T-cell (primary cell): ENCODE measurements at regions not wholly inside any gene's neighbourhood (a gene's known extent, or its start where the extent isn't known, plus 50 kb on each side); places are given as distances from the start of the nearest gene placed in this dataset.
A peak's percentile ranks its signal among the peaks of the same experiment; 100 is the strongest.

ENCODE experiments used
- ATAC-seq, 4 experiments: fragments of 200-7000 bp in 3 of 4; fragments of 150-1000 bp in 1 of 4; cut with Tn5 transposase; replicated peaks in 1 of 4; 1 replicate in 3 of 4; 2 replicates in 1 of 4; pipeline ENCODE4 v1.10.0; 2021; ENCODE audit warnings: moderate library complexity in 3 of 4, mild to moderate bottlenecking in 2 of 4, moderate number of reproducible peaks in 1 of 4
- CTCF ChIA-PET, 2 donors: fragments of 300-600 bp; sonication (Branson Sonifier 250); formaldehyde crosslinking; loops; one replicate each; lab custom pipeline; 2022; ENCODE audit warnings: antibody characterized with exemption in 2 of 2; lab: Charles Lee
- POLR2A ChIA-PET, 2 donors: fragments of 300-600 bp; sonication (Branson Sonifier 250); formaldehyde crosslinking; loops; one replicate each; lab custom pipeline; 2022; ENCODE audit warnings: antibody characterized with exemption in 2 of 2; lab: Charles Lee
- DNase-seq, 35 experiments: peaks; one replicate each; pipeline versions ENCODE4 v3.0.0 to v3.0.0-alpha.2; 2013 to 2023
- H3K27ac ChIP-seq: one replicate; pipeline ENCODE4 v1.5.1; 2013; ENCODE audit warnings: low read length
- H3K27me3 ChIP-seq, 2 experiments: replicated peaks in 1 of 2; 1 replicate in 1 of 2; 2 replicates in 1 of 2; pipeline versions ENCODE4 v1.6.1 to v1.7.0; 2013; ENCODE audit warnings: low read length in 1 of 2, mixed read lengths in 1 of 2; ENCODE audit not compliant: control insufficient read depth in 2 of 2, insufficient read depth in 2 of 2; ENCODE audit errors: extremely low read depth in 1 of 2
- H3K36me3 ChIP-seq, 2 donors: 1 replicate in 1 of 2; 2 replicates in 1 of 2; pipeline versions ENCODE4 v1.6.1 to v1.7.0; 2013; ENCODE audit warnings: low read length in 1 of 2; ENCODE audit not compliant: control insufficient read depth in 2 of 2, insufficient read depth in 1 of 2; ENCODE audit errors: extremely low read depth in 1 of 2
- H3K4me1 ChIP-seq, 2 experiments: 1 replicate in 1 of 2; 2 replicates in 1 of 2; pipeline versions ENCODE4 v1.6.1 to v1.7.0; 2013; ENCODE audit warnings: low read length in 2 of 2, mixed read lengths in 1 of 2; ENCODE audit not compliant: insufficient read depth in 2 of 2, control insufficient read depth in 1 of 2; ENCODE audit errors: extremely low read depth in 1 of 2
- H3K4me3 ChIP-seq, 2 donors: 1 replicate in 1 of 2; 2 replicates in 1 of 2; pipeline versions ENCODE4 v1.5.1 to v1.7.0; 2013; ENCODE audit warnings: mild to moderate bottlenecking in 2 of 2, low read length in 1 of 2, moderate library complexity in 1 of 2; ENCODE audit not compliant: control insufficient read depth in 1 of 2; ENCODE audit errors: extremely low read depth in 1 of 2
- H3K9me3 ChIP-seq: 2 replicates; pipeline ENCODE4 v1.7.0; 2013
- H3K27ac Mint-ChIP-seq, 2 donors: one replicate each; pipeline ENCODE4 v1.8.0; 2020 to 2021; ENCODE audit warnings: mild to moderate bottlenecking in 2 of 2, mixed read lengths in 2 of 2
- H3K27me3 Mint-ChIP-seq, 2 donors: one replicate each; pipeline ENCODE4 v1.8.0; 2021 to 2022; ENCODE audit warnings: mixed read lengths in 2 of 2
- H3K36me3 Mint-ChIP-seq: one replicate; pipeline ENCODE4 v1.8.0; 2021; ENCODE audit warnings: mixed read lengths
- H3K4me1 Mint-ChIP-seq, 3 donors: one replicate each; pipeline ENCODE4 v1.8.0; 2020 to 2022; ENCODE audit warnings: mixed read lengths in 3 of 3, mild to moderate bottlenecking in 1 of 3
- H3K4me3 Mint-ChIP-seq, 3 donors: one replicate each; pipeline ENCODE4 v1.8.0; 2020 to 2022; ENCODE audit warnings: mild to moderate bottlenecking in 3 of 3, mixed read lengths in 3 of 3, moderate library complexity in 3 of 3
- H3K9me3 Mint-ChIP-seq, 3 donors: one replicate each; pipeline ENCODE4 v1.8.0; 2020 to 2022; ENCODE audit warnings: mixed read lengths in 3 of 3
- WGBS: methylation state at CpG from one replicate; pipeline ENCODE4 v1.1.5; 2013; ENCODE audit warnings: missing lambda C conversion rate; ENCODE audit not compliant: insufficient coverage; 5-methylcytosine and 5-hydroxymethylcytosine counted together

GRCh38 chr1:184806296-184806721, 51.7 kb upstream of the EDEM3 start:
- ATAC-seq (no peak), DNase-seq (peak in 4 of 35 experiments; percentile 3 to 15 (median 10))
- ChIA-PET CTCF (interaction anchor here (0.5 to 4.4 kb wide), 24 partner anchors 8 to 1032 kb away, joined by 3 to 96 read pairs (median 8); partner anchors contain the start of gene NIBAN1 (in 1 of the 2)), POLR2A (interaction anchor here (0.7 to 1.3 kb wide), 2 partner anchors 173 to 363 kb away, joined by 3 to 5 read pairs; no protein-coding TSS in a partner anchor)
- Histone ChIP-seq H3K27me3 (no peaks in the 10 kb centered on the region), H3K9me3 (no peaks in the 10 kb centered on the region), H3K36me3 (peaks cover 0 to 11% of the 10 kb centered on the region in 2 donors), H3K4me1 (peaks cover 3 to 5% of the 10 kb centered on the region in 2 experiments), H3K27ac (no peak overlapping the region), H3K4me3 (no peak overlapping the region)
- peaks cover 19% of the 10 kb centered on the region for H3K36me3 Mint-ChIP-seq
- 95% methylated on average over 4 of the region's 5 CpGs for WGBS
- no peaks in the 10 kb centered on the region for H3K27me3 Mint-ChIP-seq
- H3K27ac Mint-ChIP-seq, result peak overlapping the region in 1 of 2 donors; percentile 46
- no peak overlapping the region for H3K4me3 Mint-ChIP-seq
- H3K4me1 Mint-ChIP-seq, result peaks cover 5 to 6% (median 6%) of the 10 kb centered on the region in 3 donors
- no peaks in the 10 kb centered on the region for H3K9me3 Mint-ChIP-seq

GRCh38 chr1:184805667-184806295, 51.1 kb upstream of the EDEM3 start:
- H3K36me3 Mint-ChIP-seq, result peaks cover 22% of the 10 kb centered on the region
- no peaks in the 10 kb centered on the region for H3K9me3 ChIP-seq
- H3K4me3 Mint-ChIP-seq, result no peak overlapping the region
- ChIA-PET CTCF (interaction anchor here (0.6 to 4.4 kb wide), 57 partner anchors 8 to 1032 kb away, joined by 3 to 96 read pairs (median 4); partner anchors contain the start of genes NIBAN1 (in 1 of the 2) and RNF2 (in 1 of the 2)), POLR2A (interaction anchor here (0.9 to 1.3 kb wide), 2 partner anchors 174 to 187 kb away, joined by 3 read pairs; no protein-coding TSS in a partner anchor)
- no peaks in the 10 kb centered on the region for H3K27me3 Mint-ChIP-seq
- peaks cover 3 to 5% of the 10 kb centered on the region in 2 experiments for H3K4me1 ChIP-seq
- no peak overlapping the region for H3K4me3 ChIP-seq
- H3K27ac ChIP-seq, result no peak overlapping the region
- H3K36me3 ChIP-seq, result peaks cover 0 to 9% of the 10 kb centered on the region in 2 donors
- WGBS, result 28% methylated on average over 5 of the region's 13 CpGs
- peak; percentile 90 to 96 (median 94) for ATAC-seq
- H3K27me3 ChIP-seq, result no peaks in the 10 kb centered on the region
- H3K4me1 Mint-ChIP-seq, result peaks cover 5 to 6% (median 6%) of the 10 kb centered on the region in 3 donors
- DNase-seq, result peak; percentile 48 to 92 (median 76)
- peak overlapping the region; percentile 2 to 8 for H3K27ac Mint-ChIP-seq
- no peaks in the 10 kb centered on the region for H3K9me3 Mint-ChIP-seq
